SK-N-SH (cell line): ENCODE measurements at regions not wholly inside any gene's neighbourhood (a gene's known extent, or its start where the extent isn't known, plus 50 kb on each side); places are given as distances from the start of the nearest gene placed in this dataset.

Experiments used
- CTCF ChIA-PET: fragments of 300-600, 350-600 bp; formaldehyde crosslinking; extraction: SDS; loops from one replicate; lab custom pipeline; 2021; lab: Yijun Ruan, JAX
- POLR2A ChIA-PET: fragments of 350-600 bp; sonication (Branson Sonifier 250); formaldehyde crosslinking; extraction: SDS; loops from one replicate; lab custom pipeline; 2020; ENCODE audit warnings: antibody characterized with exemption, inconsistent platforms; lab: Yijun Ruan, JAX
- DNase-seq: peaks from one replicate; pipeline ENCODE4 v3.0.0; 2012
- H2AFZ ChIP-seq: fragments of 200-600 bp; sonication (generic); 2 replicates; pipeline ENCODE4 v1.8.1; 2016; ENCODE audit warnings: antibody characterized with exemption, mild to moderate bottlenecking, low read depth
- H3F3A ChIP-seq: fragments of 200-600 bp; sonication (generic); replicated peaks from 2 replicates; pipeline ENCODE3; 2016; ENCODE audit warnings: antibody characterized with exemption, mild to moderate bottlenecking; ENCODE audit not compliant: insufficient read depth
- H3K27ac ChIP-seq, 2 experiments: fragments of 200-500 bp in 1 of 2; fragments of 200-600 bp in 1 of 2; sonication (Bioruptor generic) in 1 of 2; sonication (generic), shearing (Covaris generic) in 1 of 2; 2 replicates each; pipeline versions ENCODE4 v1.5.1 to v1.6.1; 2014 to 2016; ENCODE audit warnings: low read depth in 2 of 2, inconsistent platforms in 1 of 2, low read length in 1 of 2, mild to moderate bottlenecking in 1 of 2, mixed read lengths in 1 of 2
- H3K27me3 ChIP-seq: fragments of 200-600 bp; sonication (generic), shearing (Covaris generic); 2 replicates; pipeline ENCODE4 v1.6.1; 2016; ENCODE audit warnings: mixed run types; ENCODE audit not compliant: insufficient read depth
- H3K36me3 ChIP-seq, 2 experiments: fragments of 200-500 bp in 1 of 2; fragments of 200-600 bp in 1 of 2; sonication (Bioruptor generic) in 1 of 2; sonication (generic) in 1 of 2; replicated peaks in 1 of 2; 2 replicates each; pipeline versions ENCODE3 to v1.5.1; 2014 to 2016; ENCODE audit warnings: low read length in 1 of 2, mild to moderate bottlenecking in 1 of 2; ENCODE audit not compliant: insufficient read depth in 2 of 2, control insufficient read depth in 1 of 2
- H3K4me1 ChIP-seq, 2 experiments: fragments of 200-500 bp in 1 of 2; fragments of 200-600 bp in 1 of 2; sonication (Bioruptor generic) in 1 of 2; sonication (generic), shearing (Covaris generic) in 1 of 2; 2 replicates each; pipeline versions ENCODE4 v1.5.1 to v1.6.1; 2014 to 2016; ENCODE audit warnings: low read depth in 1 of 2, low read length in 1 of 2, mixed run types in 1 of 2; ENCODE audit not compliant: insufficient read depth in 2 of 2, control insufficient read depth in 1 of 2
- H3K4me2 ChIP-seq: fragments of 200-600 bp; sonication (generic), shearing (Covaris generic); 2 replicates; pipeline ENCODE4 v1.6.1; 2017; ENCODE audit warnings: mixed run types
- H3K4me3 ChIP-seq, 2 experiments: fragments of 200-500 bp in 1 of 2; fragments of 200-600 bp in 1 of 2; sonication (Bioruptor generic) in 1 of 2; sonication (generic), shearing (Covaris generic) in 1 of 2; 2 replicates each; pipeline versions ENCODE4 v1.5.1 to v1.8.1; 2014 to 2016; ENCODE audit warnings: low read depth in 2 of 2, inconsistent platforms in 1 of 2, low read length in 1 of 2, mild to moderate bottlenecking in 1 of 2, mixed read lengths in 1 of 2, moderate library complexity in 1 of 2
- H3K79me2 ChIP-seq: fragments of 200-600 bp; sonication (generic); 2 replicates; pipeline ENCODE4 v1.8.1; 2017; ENCODE audit warnings: mild to moderate bottlenecking; ENCODE audit not compliant: insufficient read depth
- H3K9ac ChIP-seq: fragments of 200-600 bp; sonication (generic); 2 replicates; pipeline ENCODE4 v1.6.1; 2017; ENCODE audit warnings: mixed run types
- H3K9me2 ChIP-seq: fragments of 200-600 bp; sonication (generic); 2 replicates; pipeline ENCODE4 v1.6.1; 2017; ENCODE audit warnings: mixed run types
- H3K9me3 ChIP-seq: fragments of 200-600 bp; sonication (generic); 2 replicates; pipeline ENCODE4 v1.6.1; 2017; ENCODE audit warnings: mixed run types, mild to moderate bottlenecking, moderate library complexity
- H4K20me1 ChIP-seq: fragments of 200-600 bp; sonication (generic); 2 replicates; pipeline ENCODE4 v1.6.1; 2017; ENCODE audit warnings: mild to moderate bottlenecking, mixed run types; ENCODE audit not compliant: insufficient read depth
- FOSL2 ChIP-seq: IDR thresholded peaks from 2 replicates; pipeline ENCODE4 v1.4.0; 2012; ENCODE audit warnings: low read depth, mild to moderate bottlenecking, moderate library complexity, borderline replicate concordance
- FOXJ3 ChIP-seq: sonication (generic); formaldehyde crosslinking; IDR thresholded peaks from 2 replicates; pipeline ENCODE4 v1.5.1; 2020; ENCODE audit warnings: mild to moderate bottlenecking, missing genetic modification reagents
- GATA2 ChIP-seq: sonication (generic); formaldehyde crosslinking; IDR thresholded peaks from 2 replicates; pipeline ENCODE4 v1.5.0; 2020; ENCODE audit warnings: mild to moderate bottlenecking, missing genetic modification reagents
- MXI1 ChIP-seq: IDR thresholded peaks from 2 replicates; pipeline ENCODE4 v1.6.1; 2012; ENCODE audit warnings: mild to moderate bottlenecking, low read depth, low read length, improper control_type of control experiment
- NRF1 ChIP-seq: IDR thresholded peaks from 2 replicates; pipeline ENCODE4 v1.6.1; 2012; ENCODE audit warnings: low read depth, mild to moderate bottlenecking, low read length
- RAD21 ChIP-seq: IDR thresholded peaks from 2 replicates; pipeline ENCODE4 v1.6.1; 2012; ENCODE audit warnings: mild to moderate bottlenecking, low read length
- SIN3A ChIP-seq: IDR thresholded peaks from 2 replicates; pipeline ENCODE4 v1.6.1; 2012; ENCODE audit warnings: low read depth, mild to moderate bottlenecking, low read length, moderate library complexity, borderline replicate concordance
- SMC3 ChIP-seq: IDR thresholded peaks from 2 replicates; pipeline ENCODE4 v1.6.1; 2012; ENCODE audit warnings: low read depth, low read length, improper control_type of control experiment
- WGBS: methylation state at CpG from one replicate; pipeline ENCODE4 v1.1.6; 2017; ENCODE audit warnings: low lambda C conversion rate; 5-methylcytosine and 5-hydroxymethylcytosine counted together
- TF ChIP-seq, protein P1 (sequence below): IDR thresholded peaks from 2 replicates; pipeline ENCODE4 v1.4.0; 2012; ENCODE audit warnings: low read depth, borderline replicate concordance

GRCh38 chr5:57334475-57334874 lies 148.1 kb downstream of the ACTBL2 start (continued):
- no peak for TF ChIP-seq GATA2 (CRISPR knock-in tag)
- TF ChIP-seq, all 33 proteins: peak for 0

DNA sequence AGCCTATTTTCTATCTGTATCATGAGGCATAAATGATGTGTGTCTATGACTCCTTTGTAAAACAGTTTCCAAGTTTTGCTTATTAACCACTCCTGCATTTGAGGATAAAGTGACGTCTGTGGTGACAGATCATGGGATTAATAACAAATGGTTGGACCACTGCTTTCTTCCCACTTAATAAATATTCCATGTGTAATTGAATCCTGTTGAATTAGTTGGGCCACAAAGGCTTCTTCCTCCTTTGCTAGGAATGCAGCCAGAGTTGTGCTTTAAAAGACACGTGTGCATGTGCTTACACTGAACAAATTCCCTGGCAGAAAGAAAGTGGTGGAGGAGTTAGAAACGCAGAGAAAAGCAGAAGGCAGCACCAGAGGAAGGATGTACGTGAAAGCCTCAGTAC lies 150.2 kb downstream of the ACTBL2 start:
- TF ChIP-seq RAD21 (no peak), NRF1 (no peak), FOXJ3 (CRISPR knock-in tag) (no peak)
- TF ChIP-seq, all 33 proteins: peak for 0
- H3K9ac ChIP-seq: no peak overlapping the region
- no peaks in the 10 kb centered on the region for H4K20me1 ChIP-seq
- WGBS: 59% methylated on average over 4 of the region's 4 CpGs
- ChIA-PET CTCF (interaction anchor here (1.3 kb wide), 1 partner anchor 34 kb away, joined by 4 read pairs; no protein-coding TSS in a partner anchor), POLR2A (no interaction called here)
- no peak for DNase-seq
- no peaks in the 10 kb centered on the region for H3K9me2 ChIP-seq
- no peak overlapping the region for H3K4me3 ChIP-seq
- no peaks in the 10 kb centered on the region for H3K79me2 ChIP-seq
- H3K9me3 ChIP-seq: no peaks in the 10 kb centered on the region
- no peak overlapping the region for H3K4me2 ChIP-seq
- H2AFZ ChIP-seq: no peak overlapping the region
- peaks cover 6% of the 10 kb centered on the region for H3F3A ChIP-seq
- H3K27ac ChIP-seq: peak overlapping the region in 1 of 2 experiments; percentile 51; a peak in 1 of 4 replicates
- no peaks in the 10 kb centered on the region for H3K4me1 ChIP-seq
- H3K27me3 ChIP-seq: no peaks in the 10 kb centered on the region
- no peaks in the 10 kb centered on the region for H3K36me3 ChIP-seq

DNA sequence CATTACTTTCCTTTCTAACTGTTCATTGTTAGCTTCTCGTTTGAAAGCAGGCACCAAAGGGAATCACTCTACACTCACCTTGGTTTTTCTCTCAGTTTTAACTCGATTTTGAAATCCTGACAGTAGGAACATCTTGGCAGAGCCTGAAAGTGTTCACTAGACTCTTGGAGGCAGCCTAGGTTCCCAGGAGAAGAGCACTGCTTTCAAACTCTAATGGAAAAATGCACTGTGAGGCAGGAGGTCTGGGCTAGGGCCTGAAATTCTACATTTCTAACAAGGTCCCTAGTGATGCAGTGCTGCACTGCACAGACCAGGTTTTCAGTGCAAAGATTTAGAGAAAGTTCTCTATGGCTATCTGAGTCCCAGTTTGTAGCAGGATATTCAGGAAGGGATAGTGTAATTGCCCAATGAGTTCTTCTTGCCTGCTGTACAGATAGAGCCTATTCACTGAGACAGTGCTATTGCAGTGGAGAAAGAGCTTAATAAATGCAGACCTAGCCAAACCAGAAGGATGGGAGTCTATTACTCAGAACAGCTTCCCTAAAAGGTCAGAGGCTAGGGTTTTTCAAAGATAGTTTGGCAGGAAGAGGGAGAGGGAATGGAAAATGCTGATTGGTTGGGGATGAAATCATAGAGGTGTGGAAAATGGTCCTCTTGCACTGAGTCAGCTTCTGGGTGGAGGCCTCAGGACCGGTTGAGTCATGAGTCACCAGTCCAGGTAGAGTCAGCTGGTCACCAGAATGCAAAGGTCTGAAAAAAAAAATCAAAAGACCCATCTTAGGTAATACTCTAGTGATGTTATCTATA lies 153.9 kb downstream of the GPBP1 start:
- no peaks in the 10 kb centered on the region for H3K9me2 ChIP-seq
- no peaks in the 10 kb centered on the region for H3F3A ChIP-seq
- H3K36me3 ChIP-seq: no peaks in the 10 kb centered on the region
- H3K4me3 ChIP-seq: no peak overlapping the region
- no peaks in the 10 kb centered on the region for H3K27me3 ChIP-seq
- no peak overlapping the region for H3K9ac ChIP-seq
- no peaks in the 10 kb centered on the region for H4K20me1 ChIP-seq
- ChIA-PET CTCF (interaction anchor here (0.7 to 1.8 kb wide), 2 partner anchors 11 to 16 kb away, joined by 3 to 9 read pairs; no protein-coding TSS in a partner anchor), POLR2A (no interaction called here)
- no peaks in the 10 kb centered on the region for H3K4me1 ChIP-seq
- no peaks in the 10 kb centered on the region for H3K9me3 ChIP-seq
- TF ChIP-seq FOSL2: 0 out of 2 replicates have a peak, but pooled peaks have one; percentile 14
- TF ChIP-seq RAD21: no peak
- H3K79me2 ChIP-seq: no peaks in the 10 kb centered on the region
- no peak for DNase-seq
- 55% methylated on average over 3 of the region's 3 CpGs for whole genome bisulfite sequencing
- H3K4me2 ChIP-seq: no peak overlapping the region
- no peak overlapping the region for H2AFZ ChIP-seq
- no peak overlapping the region for H3K27ac ChIP-seq

GRCh38 chr5:57325678-57326397 lies 152.0 kb downstream of the GPBP1 start:
- POLR2A ChIA-PET: no interaction called here
- Histone ChIP-seq H3K9ac (no peak overlapping the region), H2AFZ (no peak overlapping the region), H3K36me3 (no peaks in the 10 kb centered on the region), H3K4me3 (no peak overlapping the region), H3F3A (no peaks in the 10 kb centered on the region), H3K27me3 (no peaks in the 10 kb centered on the region), H3K9me2 (no peaks in the 10 kb centered on the region), H3K4me2 (no peak overlapping the region), H3K79me2 (no peaks in the 10 kb centered on the region), H4K20me1 (no peaks in the 10 kb centered on the region), H3K9me3 (no peaks in the 10 kb centered on the region), H3K4me1 (no peaks in the 10 kb centered on the region), H3K27ac (no peak overlapping the region; a peak in 1 of 4 replicates)
- no peak for DNase-seq
- TF ChIP-seq RAD21 (no peak), MXI1 (no peak), SMC3 (no peak), SIN3A (no peak)
- TF ChIP-seq, protein P1, sequence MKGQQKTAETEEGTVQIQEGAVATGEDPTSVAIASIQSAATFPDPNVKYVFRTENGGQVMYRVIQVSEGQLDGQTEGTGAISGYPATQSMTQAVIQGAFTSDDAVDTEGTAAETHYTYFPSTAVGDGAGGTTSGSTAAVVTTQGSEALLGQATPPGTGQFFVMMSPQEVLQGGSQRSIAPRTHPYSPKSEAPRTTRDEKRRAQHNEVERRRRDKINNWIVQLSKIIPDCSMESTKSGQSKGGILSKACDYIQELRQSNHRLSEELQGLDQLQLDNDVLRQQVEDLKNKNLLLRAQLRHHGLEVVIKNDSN: no peak
- CTCF ChIA-PET: interaction anchor here (1.8 kb wide), 1 partner anchor 12 kb away, joined by 9 read pairs; no protein-coding TSS in a partner anchor
- 79% methylated on average over 4 of the region's 4 CpGs for WGBS
